Gastrocnemius medialis (tissue), 4 donors: ENCODE measurements at regions not wholly inside any gene's neighbourhood (a gene's known extent, or its start where the extent isn't known, plus 50 kb on each side); places are given as distances from the start of the nearest gene placed in this dataset.

Experiments
- CTCF ChIP-seq, 5 experiments: fragments of 450-650 bp in 3 of 5; fragments of 200-600 bp in 2 of 5; sonication (generic) in 2 of 5; IDR thresholded peaks in 4 of 5; conservative IDR thresholded peaks in 1 of 5; 1 replicate in 4 of 5; 2 replicates in 1 of 5; pipeline ENCODE4 v1.5.1; 2016 to 2019; ENCODE audit warnings: antibody characterized with exemption in 5 of 5, mild to moderate bottlenecking in 3 of 5, moderate library complexity in 3 of 5
- POLR2A ChIP-seq, 2 donors: fragments of 450-650 bp; IDR thresholded peaks; one replicate each; pipeline ENCODE4 v1.6.1; 2017; ENCODE audit warnings: antibody characterized with exemption in 2 of 2, mild to moderate bottlenecking in 2 of 2, moderate library complexity in 2 of 2

GRCh38 chr14:54117924-54118323 is 161.3 kb upstream of the BMP4 start:
- TF ChIP-seq CTCF (IDR thresholded peaks at IDR 0.05 in 4 of 5, conservative IDR thresholded peaks at IDR 0.05 in 1 of 5) (no peak), POLR2A (IDR thresholded peaks at IDR 0.05) (no peak)
